Gastroesophageal sphincter (tissue), 4 donors: ENCODE measurements at regions not wholly inside any gene's neighbourhood (a gene's known extent, or its start where the extent isn't known, plus 50 kb on each side); places are given as distances from the start of the nearest gene placed in this dataset.

Experiments used
- ATAC-seq: fragments of 150-250 bp; one replicate; pipeline ENCODE4 v1.9.1; 2016; ENCODE audit warnings: mild to moderate bottlenecking, moderate library complexity
- H3K27ac ChIP-seq, 4 donors: fragments of 200-600 bp; sonication (generic) in 3 of 4; 1 replicate in 3 of 4; 2 replicates in 1 of 4; pipeline ENCODE4 v1.5.1; 2016 to 2019
- H3K27me3 ChIP-seq: fragments of 200-600 bp; sonication (generic); one replicate; pipeline ENCODE4 v1.5.1; 2019
- H3K36me3 ChIP-seq, 2 donors: fragments of 200-600 bp; sonication (generic); one replicate each; pipeline ENCODE4 v1.5.1; 2019; ENCODE audit warnings: control low read depth in 1 of 2
- H3K4me1 ChIP-seq, 3 donors: fragments of 200-600 bp; sonication (generic); 1 replicate in 2 of 3; 2 replicates in 1 of 3; pipeline ENCODE4 v1.5.1; 2016 to 2019; ENCODE audit warnings: control low read depth in 2 of 3
- H3K4me3 ChIP-seq, 2 donors: fragments of 200-600 bp; sonication (generic); one replicate each; pipeline ENCODE4 v1.5.1; 2019; ENCODE audit warnings: mild to moderate bottlenecking in 1 of 2, moderate library complexity in 1 of 2
- H3K9me3 ChIP-seq, 3 donors: fragments of 200-600 bp; sonication (generic); one replicate each; pipeline ENCODE4 v1.5.1; 2017 to 2019; ENCODE audit warnings: control low read depth in 2 of 3
- EP300 ChIP-seq: sonication (generic); formaldehyde crosslinking; IDR thresholded peaks from one replicate; pipeline ENCODE4 v1.6.1; 2017; ENCODE audit warnings: antibody characterized with exemption, mild to moderate bottlenecking
- POLR2A ChIP-seq, 2 donors: fragments of 450-650 bp; IDR thresholded peaks; one replicate each; pipeline ENCODE4 v1.6.1; 2017; ENCODE audit warnings: antibody characterized with exemption in 2 of 2, mild to moderate bottlenecking in 2 of 2, moderate library complexity in 1 of 2
- POLR2AphosphoS5 ChIP-seq: sonication (generic); formaldehyde crosslinking; IDR thresholded peaks from one replicate; pipeline ENCODE4 v1.6.1; 2017; ENCODE audit warnings: antibody characterized with exemption
- WGBS, 2 donors: methylation state at CpG; one replicate each; pipeline ENCODE4 v1.1.5; 2018; ENCODE audit warnings: low coverage in 1 of 2; 5-methylcytosine and 5-hydroxymethylcytosine counted together
- TF ChIP-seq, protein P1 (sequence below), 4 experiments: fragments of 200-600 bp in 2 of 4; fragments of 450-650 bp in 2 of 4; sonication (generic) in 1 of 4; IDR thresholded peaks; one replicate each; pipeline ENCODE4 v1.5.1; 2017 to 2019; ENCODE audit warnings: antibody characterized with exemption in 4 of 4, mild to moderate bottlenecking in 2 of 4, moderate library complexity in 2 of 4

- TF ChIP-seq POLR2AphosphoS5, result no peak
- H3K27ac ChIP-seq, result peak overlapping the region in 3 of 4 donors; percentile 7 to 68 (median 62)
Measured at GRCh38 chr6:11429577-11429976, 108.0 kb upstream of the TMEM170B start.

GRCh38 chr6:11428895-11429294 is 108.7 kb upstream of the TMEM170B start:
- H3K9me3 ChIP-seq, result no peaks in the 10 kb centered on the region
- no peaks in the 10 kb centered on the region for H3K27me3 ChIP-seq
- peak; percentile 63 for ATAC-seq
- WGBS, 2 donors, result 25 to 45% methylated on average over 1 to 3 of the region's 3 CpGs
- H3K4me3 ChIP-seq, result no peak overlapping the region
- peak; percentile 36 for TF ChIP-seq POLR2AphosphoS5
- TF ChIP-seq, protein P1, sequence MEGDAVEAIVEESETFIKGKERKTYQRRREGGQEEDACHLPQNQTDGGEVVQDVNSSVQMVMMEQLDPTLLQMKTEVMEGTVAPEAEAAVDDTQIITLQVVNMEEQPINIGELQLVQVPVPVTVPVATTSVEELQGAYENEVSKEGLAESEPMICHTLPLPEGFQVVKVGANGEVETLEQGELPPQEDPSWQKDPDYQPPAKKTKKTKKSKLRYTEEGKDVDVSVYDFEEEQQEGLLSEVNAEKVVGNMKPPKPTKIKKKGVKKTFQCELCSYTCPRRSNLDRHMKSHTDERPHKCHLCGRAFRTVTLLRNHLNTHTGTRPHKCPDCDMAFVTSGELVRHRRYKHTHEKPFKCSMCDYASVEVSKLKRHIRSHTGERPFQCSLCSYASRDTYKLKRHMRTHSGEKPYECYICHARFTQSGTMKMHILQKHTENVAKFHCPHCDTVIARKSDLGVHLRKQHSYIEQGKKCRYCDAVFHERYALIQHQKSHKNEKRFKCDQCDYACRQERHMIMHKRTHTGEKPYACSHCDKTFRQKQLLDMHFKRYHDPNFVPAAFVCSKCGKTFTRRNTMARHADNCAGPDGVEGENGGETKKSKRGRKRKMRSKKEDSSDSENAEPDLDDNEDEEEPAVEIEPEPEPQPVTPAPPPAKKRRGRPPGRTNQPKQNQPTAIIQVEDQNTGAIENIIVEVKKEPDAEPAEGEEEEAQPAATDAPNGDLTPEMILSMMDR (IDR thresholded peaks at IDR 0.05), result no peak
- peak overlapping the region in 3 of 4 donors; percentile 7 to 68 (median 62) for H3K27ac ChIP-seq
- H3K36me3 ChIP-seq, result no peaks in the 10 kb centered on the region
- peaks cover 0 to 56% (median 30%) of the 10 kb centered on the region in 3 donors for H3K4me1 ChIP-seq

More at GRCh38 chr6:11429577-11429976, 108.0 kb upstream of the TMEM170B start:
- H3K4me1 ChIP-seq, result peaks cover 6 to 63% (median 37%) of the 10 kb centered on the region in 3 donors
- no peaks in the 10 kb centered on the region for H3K36me3 ChIP-seq
- no peak overlapping the region for H3K4me3 ChIP-seq
- ATAC-seq, result no peak
- WGBS, 2 donors, result 38 to 85% methylated on average over 1 to 2 of the region's 2 CpGs
- H3K27me3 ChIP-seq, result no peaks in the 10 kb centered on the region
- H3K9me3 ChIP-seq, result no peaks in the 10 kb centered on the region

GRCh38 chr6:11428371-11428770 is 109.2 kb upstream of the TMEM170B start:
- Histone ChIP-seq H3K36me3 (no peaks in the 10 kb centered on the region), H3K4me1 (peaks cover 0 to 51% (median 26%) of the 10 kb centered on the region in 3 donors), H3K27ac (peak overlapping the region in 3 of 4 donors; percentile 7 to 68 (median 62)), H3K9me3 (no peaks in the 10 kb centered on the region), H3K4me3 (no peak overlapping the region), H3K27me3 (no peaks in the 10 kb centered on the region)
- ATAC-seq, result no peak
- TF ChIP-seq EP300, result no peak
- TF ChIP-seq POLR2A (IDR thresholded peaks at IDR 0.05), result no peak
- TF ChIP-seq, protein P1 (IDR thresholded peaks at IDR 0.05), result no peak
- no peak for TF ChIP-seq POLR2AphosphoS5
- 26 to 39% methylated on average over 2 of the region's 2 CpGs for WGBS, 2 donors

DNA sequence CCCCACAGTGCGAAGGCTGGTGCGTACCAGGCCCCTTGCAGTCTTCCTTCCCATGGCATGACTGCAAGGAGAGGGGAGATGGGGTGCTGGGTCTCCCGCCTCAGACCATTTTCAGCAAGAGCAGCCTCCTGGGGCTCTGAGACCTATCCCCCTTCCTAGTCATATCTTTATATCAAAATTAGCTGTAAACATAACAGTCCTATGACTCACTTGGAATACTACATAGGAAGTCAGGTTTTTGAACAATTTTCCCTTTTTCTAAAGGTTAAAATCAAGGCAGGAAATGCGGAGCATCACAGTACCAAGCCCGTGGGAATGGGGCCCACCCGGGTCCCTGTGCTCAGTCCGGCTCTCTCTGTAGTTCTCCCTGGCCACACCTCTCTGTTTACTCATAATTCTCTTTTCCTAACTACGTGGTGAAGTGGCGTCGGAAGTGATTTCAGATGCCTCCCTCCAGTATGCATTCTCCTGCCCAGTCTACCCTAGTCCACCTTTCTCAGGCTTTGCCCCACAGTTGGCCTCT is 109.8 kb upstream of the TMEM170B start:
- ATAC-seq, result no peak
- H3K4me3 ChIP-seq, result no peak overlapping the region
- no peaks in the 10 kb centered on the region for H3K36me3 ChIP-seq
- no peaks in the 10 kb centered on the region for H3K9me3 ChIP-seq
- WGBS, 2 donors, result 85 to 88% methylated on average over 4 to 7 of the region's 10 CpGs
- TF ChIP-seq POLR2AphosphoS5 (no peak), EP300 (no peak), POLR2A (IDR thresholded peaks at IDR 0.05) (no peak)
- TF ChIP-seq, protein P1 (IDR thresholded peaks at IDR 0.05), result no peak
- peak overlapping the region in 2 of 4 donors; percentile 62 to 68 for H3K27ac ChIP-seq
- no peaks in the 10 kb centered on the region for H3K27me3 ChIP-seq
- H3K4me1 ChIP-seq, result peaks cover 0 to 45% (median 26%) of the 10 kb centered on the region in 3 donors

- H3K27ac ChIP-seq, result peak overlapping the region in 2 of 4 donors; percentile 18 to 28
- ATAC-seq, result no peak
- peaks cover 0 to 39% (median 22%) of the 10 kb centered on the region in 3 donors for H3K4me1 ChIP-seq
- TF ChIP-seq, protein P1 (IDR thresholded peaks at IDR 0.05), result no peak
- TF ChIP-seq POLR2AphosphoS5 (no peak), EP300 (no peak), POLR2A (IDR thresholded peaks at IDR 0.05) (no peak)
- H3K4me3 ChIP-seq, result no peak overlapping the region
- WGBS, 2 donors, result 95 to 98% methylated on average over 8 of the region's 9 CpGs
- no peaks in the 10 kb centered on the region for H3K9me3 ChIP-seq
- H3K36me3 ChIP-seq, result no peaks in the 10 kb centered on the region
- H3K27me3 ChIP-seq, result no peaks in the 10 kb centered on the region
Measured at GRCh38 chr6:11427091-11427722, 110.3 kb upstream of the TMEM170B start.
